Caki2 (cell line): ENCODE measurements at regions not wholly inside any gene's neighbourhood (a gene's known extent, or its start where the extent isn't known, plus 50 kb on each side); places are given as distances from the start of the nearest gene placed in this dataset.

Experiments used
- DNase-seq: peaks from one replicate; pipeline ENCODE4 v3.0.0-alpha.2; 2015; ENCODE audit warnings: low read depth
- in situ Hi-C: cut with HindIII; loops from 2 replicates; pipeline ENCODE4 v1.10.0; 2016; ENCODE audit warnings: low sequenced_read_pairs, low pct_unique_long_range_greater_than_20kb, mixed read lengths

DNA sequence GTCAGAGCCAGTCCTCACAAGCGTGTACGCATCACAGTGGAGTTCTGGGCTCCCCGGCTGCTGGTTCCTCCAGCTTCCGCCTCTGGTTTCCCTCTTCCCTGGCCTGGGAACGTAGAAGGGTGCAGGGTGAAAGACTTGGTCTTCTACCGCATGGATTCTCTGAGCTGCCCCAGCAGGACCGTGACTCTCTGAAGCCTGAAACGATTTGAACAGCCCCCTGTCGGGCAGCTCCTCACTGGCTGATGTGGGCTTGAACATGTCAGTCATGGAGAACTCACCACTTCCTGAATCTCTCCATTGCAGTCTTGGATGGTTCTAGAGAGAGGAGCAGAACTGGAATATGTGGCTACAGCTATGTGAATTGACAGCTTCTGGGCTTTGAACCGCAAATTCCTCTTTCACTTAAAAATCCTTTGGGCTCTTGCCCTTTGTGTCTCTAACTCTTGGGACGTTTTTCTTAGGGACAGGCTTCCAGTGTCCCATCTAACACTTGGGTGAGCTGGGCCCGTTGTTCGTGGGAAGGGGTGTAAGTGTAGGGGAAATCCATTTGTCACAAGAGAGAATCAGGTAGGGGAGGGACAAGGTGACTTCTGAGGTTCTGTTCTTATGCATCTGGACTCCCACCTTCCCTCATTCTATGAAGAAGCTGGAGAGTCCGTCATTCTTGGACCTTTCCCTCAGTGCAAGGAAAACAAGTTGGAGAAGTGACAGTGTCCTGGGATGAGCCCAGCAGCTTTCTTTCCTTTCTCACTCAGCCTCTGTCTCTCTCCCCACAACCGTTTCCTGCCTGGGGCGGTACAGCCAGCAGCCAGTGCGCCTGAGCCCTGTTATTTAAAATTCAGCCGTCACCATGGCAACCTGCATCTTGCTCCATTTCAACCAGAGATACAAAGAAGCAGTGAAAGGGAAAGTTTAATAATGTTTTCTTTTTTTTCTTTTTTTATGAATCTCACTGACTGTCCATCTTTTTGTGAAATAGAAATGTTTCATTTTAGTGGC lies 84.7 kb downstream of the PTTG1 start:
- in situ Hi-C loops = no loop called here
- no peak for DNase-seq

DNA sequence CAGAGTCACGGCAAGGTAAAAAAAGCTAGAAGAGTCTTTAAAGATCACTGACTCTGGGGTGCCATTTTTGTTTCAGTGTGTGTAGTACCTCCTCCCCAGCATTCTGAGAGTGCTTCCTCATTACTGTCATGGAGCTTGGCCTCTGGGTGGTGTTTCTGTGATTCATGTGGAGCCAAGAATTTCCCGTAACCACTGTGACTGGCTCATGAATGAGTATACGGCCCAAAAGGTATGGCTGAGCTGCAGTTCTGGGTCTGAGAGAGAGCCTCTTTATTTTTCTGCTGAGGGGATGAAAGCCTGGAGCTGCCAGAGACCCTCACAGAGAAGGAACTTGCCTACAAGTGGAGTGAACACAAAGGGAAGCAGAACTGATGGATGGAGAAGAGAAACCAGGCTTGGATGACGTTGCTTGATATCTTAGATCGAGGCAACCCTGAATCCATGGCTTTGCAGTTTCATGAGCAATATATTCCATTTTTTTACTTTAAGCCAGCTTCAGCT lies 85.6 kb downstream of the PTTG1 start:
- no peak for DNase-seq
- in situ Hi-C loops = no loop called here

DNA sequence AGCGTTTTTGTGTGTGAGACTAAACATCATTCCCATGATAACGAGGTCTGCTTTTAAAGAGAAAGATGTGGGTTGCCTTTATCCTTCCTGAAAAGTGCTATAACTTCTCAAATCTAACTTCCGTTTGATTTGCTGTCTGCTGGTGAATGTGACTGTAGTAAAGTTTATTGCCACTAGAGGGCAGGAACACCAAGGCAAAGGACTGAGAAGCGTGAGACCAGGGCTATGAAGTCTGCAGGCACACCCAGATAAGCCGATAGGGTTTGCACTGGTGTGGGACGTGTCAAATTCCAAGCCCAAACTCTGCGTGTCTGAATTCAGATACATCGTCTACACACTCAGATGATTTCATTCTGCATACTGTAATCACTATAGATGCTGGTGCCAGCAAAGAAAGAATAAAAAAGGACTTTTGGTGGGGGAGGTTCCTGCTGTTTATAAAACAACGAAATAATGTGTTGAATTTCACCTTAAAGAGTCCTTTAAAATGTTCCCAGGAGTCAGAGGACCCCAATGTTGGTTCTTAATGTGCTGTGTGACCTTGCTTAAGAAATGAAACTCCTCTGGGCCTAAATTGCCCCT lies 87.2 kb downstream of the PTTG1 start:
- DNase-seq = peak; percentile 73
- in situ Hi-C loops = no loop called here

DNA sequence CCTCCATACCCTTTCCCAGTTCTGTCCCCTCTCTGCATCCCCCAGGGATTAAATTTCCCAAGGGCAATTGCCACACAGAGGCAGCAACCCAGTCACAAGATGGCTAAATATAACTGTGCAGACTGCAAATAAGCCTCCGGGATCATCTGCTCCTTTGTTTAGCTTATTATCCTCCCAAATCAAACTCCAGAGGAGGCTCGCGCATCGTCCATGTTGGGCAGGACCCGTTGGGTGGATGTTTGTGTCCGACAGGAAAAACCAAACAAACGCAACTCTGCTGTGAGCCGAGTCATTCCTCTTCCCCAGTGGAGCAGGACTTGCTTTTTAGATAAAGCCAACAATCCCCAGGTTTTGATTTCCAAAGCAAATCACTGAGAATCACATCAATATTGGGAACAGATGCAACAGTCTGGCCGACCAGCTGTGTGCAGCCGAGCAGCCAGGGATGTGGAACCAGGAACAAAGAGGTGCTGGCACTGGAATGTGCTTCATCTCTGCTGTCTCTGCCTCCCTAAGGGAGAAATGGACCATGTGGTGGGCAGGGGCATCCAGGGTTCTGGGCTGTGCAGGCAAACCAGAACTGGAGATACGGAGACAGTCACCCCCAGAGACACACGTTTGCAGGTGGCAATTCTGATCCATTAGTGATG lies 89.8 kb downstream of the PTTG1 start:
- in situ Hi-C loops = no loop called here
- no peak for DNase-seq
